Neural progenitor cell (in vitro differentiated cells): ENCODE measurements at regions not wholly inside any gene's neighbourhood (a gene's known extent, or its start where the extent isn't known, plus 50 kb on each side); places are given as distances from the start of the nearest gene placed in this dataset.

Experiments
- EZH2 ChIP-seq: fragments of 200-600 bp; sonication (generic); IDR thresholded peaks from 2 replicates; pipeline ENCODE4 v1.6.1; 2017; ENCODE audit warnings: antibody characterized with exemption, mild to moderate bottlenecking, moderate library complexity
- TF ChIP-seq, protein P1 (sequence below): fragments of 200-600 bp; sonication (generic); IDR thresholded peaks from 2 replicates; pipeline ENCODE4 v1.5.1; 2017; ENCODE audit warnings: antibody characterized with exemption, mild to moderate bottlenecking

DNA sequence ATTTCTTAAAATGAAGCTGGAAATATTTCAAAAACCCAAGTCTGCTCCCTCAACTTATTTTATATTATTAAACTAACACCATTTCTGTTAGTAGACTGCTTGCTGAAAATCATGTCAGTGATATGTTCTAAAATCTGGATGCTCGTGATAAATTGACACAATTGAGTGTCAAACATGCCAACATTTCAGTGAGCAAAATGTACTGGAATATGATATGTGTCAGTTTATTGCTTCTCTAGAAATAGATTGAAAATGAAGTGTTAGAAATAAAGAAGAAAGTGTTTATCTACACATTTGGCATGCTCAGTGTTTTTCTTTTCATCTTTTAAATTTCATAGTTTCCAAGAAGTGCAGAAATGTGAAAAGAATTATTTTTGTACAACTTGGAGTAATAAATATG is 624.6 kb downstream of the SI start:
- TF ChIP-seq, protein P1, sequence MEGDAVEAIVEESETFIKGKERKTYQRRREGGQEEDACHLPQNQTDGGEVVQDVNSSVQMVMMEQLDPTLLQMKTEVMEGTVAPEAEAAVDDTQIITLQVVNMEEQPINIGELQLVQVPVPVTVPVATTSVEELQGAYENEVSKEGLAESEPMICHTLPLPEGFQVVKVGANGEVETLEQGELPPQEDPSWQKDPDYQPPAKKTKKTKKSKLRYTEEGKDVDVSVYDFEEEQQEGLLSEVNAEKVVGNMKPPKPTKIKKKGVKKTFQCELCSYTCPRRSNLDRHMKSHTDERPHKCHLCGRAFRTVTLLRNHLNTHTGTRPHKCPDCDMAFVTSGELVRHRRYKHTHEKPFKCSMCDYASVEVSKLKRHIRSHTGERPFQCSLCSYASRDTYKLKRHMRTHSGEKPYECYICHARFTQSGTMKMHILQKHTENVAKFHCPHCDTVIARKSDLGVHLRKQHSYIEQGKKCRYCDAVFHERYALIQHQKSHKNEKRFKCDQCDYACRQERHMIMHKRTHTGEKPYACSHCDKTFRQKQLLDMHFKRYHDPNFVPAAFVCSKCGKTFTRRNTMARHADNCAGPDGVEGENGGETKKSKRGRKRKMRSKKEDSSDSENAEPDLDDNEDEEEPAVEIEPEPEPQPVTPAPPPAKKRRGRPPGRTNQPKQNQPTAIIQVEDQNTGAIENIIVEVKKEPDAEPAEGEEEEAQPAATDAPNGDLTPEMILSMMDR, result no peak
- no peak for TF ChIP-seq EZH2
